ENCODE measurements at regions not wholly inside any gene's neighbourhood (a gene's known extent, or its start where the extent isn't known, plus 50 kb on each side); places are given as distances from the start of the nearest gene placed in this dataset.

GRCh38 chr16:80039777-80040176 is 439.2 kb upstream of the MAF start:
- H4K91ac ChIP-seq (ENCODE audit: low read depth, low read length) = no peak overlapping the region
- no peak overlapping the region for H3K9ac ChIP-seq (ENCODE audit: low read length)
- WGBS (ENCODE audit: extremely low coverage, insufficient coverage, insufficient read length) = no CpG with 5 or more reads among the region's 2 CpGs

GRCh38 chr16:80038566-80038965 is 438.0 kb upstream of the MAF start:
- Histone ChIP-seq H2AK5ac (ENCODE audit: low read length) (no peak overlapping the region), H3K23ac (ENCODE audit: low read length) (no peak overlapping the region)
- no CpG with 5 or more reads among the region's 6 CpGs for WGBS (ENCODE audit: extremely low coverage, insufficient coverage, insufficient read length)

More at GRCh38 chr16:80039777-80040176, 439.2 kb upstream of the MAF start:
- H4K8ac ChIP-seq (ENCODE audit: low read depth, low read length) = no peak overlapping the region
- H3K4me2 ChIP-seq (ENCODE audit: low read length) = no peak overlapping the region
- H3K14ac ChIP-seq (ENCODE audit: low read length) = no peak overlapping the region
- H3K18ac ChIP-seq (ENCODE audit: low read length) = no peak overlapping the region
- peaks cover 5% of the 10 kb centered on the region for H3K79me1 ChIP-seq (ENCODE audit: low read length)
- no peak overlapping the region for H4K12ac ChIP-seq (ENCODE audit: low read depth, low read length)
- no peak overlapping the region for H3K27ac ChIP-seq (ENCODE audit: low read depth, low read length)
- no peak overlapping the region for H3K4ac ChIP-seq (ENCODE audit: low read depth, low read length)
- no peak overlapping the region for H2BK120ac ChIP-seq (ENCODE audit: insufficient read depth, low read length, poor library complexity)
- no peak overlapping the region for H2BK12ac ChIP-seq (ENCODE audit: low read length)
- H2AK5ac ChIP-seq (ENCODE audit: low read length) = no peak overlapping the region
- H3K36me3 ChIP-seq (ENCODE audit: control insufficient read depth in 1 of 2, insufficient read depth in 2 of 2, low read length in 2 of 2) = no peaks in the 10 kb centered on the region
- peaks cover 3% of the 10 kb centered on the region for H3K9me3 ChIP-seq (ENCODE audit: insufficient read depth, low read depth, low read length)
- no peaks in the 10 kb centered on the region for H3K27me3 ChIP-seq (ENCODE audit: insufficient read depth, low read length)
- H2BK5ac ChIP-seq (ENCODE audit: low read depth, low read length, poor library complexity) = no peak overlapping the region
- no peak overlapping the region for H3K23ac ChIP-seq (ENCODE audit: low read length)
- DNase-seq = no peak
- no peak overlapping the region for H2AFZ ChIP-seq (ENCODE audit: insufficient read depth, low read length, poor library complexity)
- no peaks in the 10 kb centered on the region for H3K79me2 ChIP-seq (ENCODE audit: control insufficient read depth, insufficient read depth, low read length, poor library complexity)
- no peak overlapping the region for H3K4me3 ChIP-seq (ENCODE audit: low read depth, low read length)
- H3K4me1 ChIP-seq (ENCODE audit: control insufficient read depth in 1 of 2, insufficient read depth in 2 of 2, low read length in 2 of 2) = peaks cover 6 to 8% of the 10 kb centered on the region in 2 experiments

GRCh38 chr16:80034948-80035663 is 434.6 kb upstream of the MAF start:
- Histone ChIP-seq H2AFZ (ENCODE audit: insufficient read depth, low read length, poor library complexity) (no peak overlapping the region), H3K23ac (ENCODE audit: low read length) (no peak overlapping the region), H4K12ac (ENCODE audit: low read depth, low read length) (peak overlapping the region; percentile 62), H3K4me1 (ENCODE audit: control insufficient read depth in 1 of 2, insufficient read depth in 2 of 2, low read length in 2 of 2) (no peaks in the 10 kb centered on the region), H2BK5ac (ENCODE audit: low read depth, low read length, poor library complexity) (no peak overlapping the region), H2BK120ac (ENCODE audit: insufficient read depth, low read length, poor library complexity) (no peak overlapping the region), H4K8ac (ENCODE audit: low read depth, low read length) (no peak overlapping the region), H3K18ac (ENCODE audit: low read length) (no peak overlapping the region), H3K79me1 (ENCODE audit: low read length) (no peaks in the 10 kb centered on the region), H3K27ac (ENCODE audit: low read depth, low read length) (no peak overlapping the region), H3K4ac (ENCODE audit: low read depth, low read length) (no peak overlapping the region), H3K14ac (ENCODE audit: low read length) (no peak overlapping the region), H3K27me3 (ENCODE audit: insufficient read depth, low read length) (no peaks in the 10 kb centered on the region), H3K4me2 (ENCODE audit: low read length) (no peak overlapping the region), H3K79me2 (ENCODE audit: control insufficient read depth, insufficient read depth, low read length, poor library complexity) (no peaks in the 10 kb centered on the region), H3K9ac (ENCODE audit: low read length) (no peak overlapping the region), H2AK5ac (ENCODE audit: low read length) (no peak overlapping the region), H3K36me3 (ENCODE audit: control insufficient read depth in 1 of 2, insufficient read depth in 2 of 2, low read length in 2 of 2) (no peaks in the 10 kb centered on the region), H3K9me3 (ENCODE audit: insufficient read depth, low read depth, low read length) (no peaks in the 10 kb centered on the region), H3K4me3 (ENCODE audit: low read depth, low read length) (no peak overlapping the region), H2BK12ac (ENCODE audit: low read length) (no peak overlapping the region), H4K91ac (ENCODE audit: low read depth, low read length) (no peak overlapping the region)
- no peak for DNase-seq
- no CpG with 5 or more reads among the region's 8 CpGs for WGBS (ENCODE audit: extremely low coverage, insufficient coverage, insufficient read length)

More at GRCh38 chr16:80038566-80038965, 438.0 kb upstream of the MAF start:
- Histone ChIP-seq H3K9me3 (ENCODE audit: insufficient read depth, low read depth, low read length) (no peaks in the 10 kb centered on the region), H3K79me1 (ENCODE audit: low read length) (peaks cover 5% of the 10 kb centered on the region), H4K8ac (ENCODE audit: low read depth, low read length) (no peak overlapping the region), H2BK120ac (ENCODE audit: insufficient read depth, low read length, poor library complexity) (no peak overlapping the region), H3K27me3 (ENCODE audit: insufficient read depth, low read length) (no peaks in the 10 kb centered on the region), H2AFZ (ENCODE audit: insufficient read depth, low read length, poor library complexity) (no peak overlapping the region), H2BK5ac (ENCODE audit: low read depth, low read length, poor library complexity) (no peak overlapping the region), H3K4ac (ENCODE audit: low read depth, low read length) (no peak overlapping the region), H2BK12ac (ENCODE audit: low read length) (no peak overlapping the region), H3K14ac (ENCODE audit: low read length) (no peak overlapping the region), H3K4me2 (ENCODE audit: low read length) (no peak overlapping the region), H3K4me3 (ENCODE audit: low read depth, low read length) (no peak overlapping the region), H3K4me1 (ENCODE audit: control insufficient read depth in 1 of 2, insufficient read depth in 2 of 2, low read length in 2 of 2) (peaks cover 6 to 8% of the 10 kb centered on the region in 2 experiments), H3K9ac (ENCODE audit: low read length) (no peak overlapping the region), H3K36me3 (ENCODE audit: control insufficient read depth in 1 of 2, insufficient read depth in 2 of 2, low read length in 2 of 2) (no peaks in the 10 kb centered on the region), H3K18ac (ENCODE audit: low read length) (no peak overlapping the region), H3K27ac (ENCODE audit: low read depth, low read length) (no peak overlapping the region), H3K79me2 (ENCODE audit: control insufficient read depth, insufficient read depth, low read length, poor library complexity) (no peaks in the 10 kb centered on the region), H4K12ac (ENCODE audit: low read depth, low read length) (no peak overlapping the region), H4K91ac (ENCODE audit: low read depth, low read length) (no peak overlapping the region)
- DNase-seq = no peak

GRCh38 chr16:80034469-80034826 is 433.9 kb upstream of the MAF start:
- Histone ChIP-seq H3K27me3 (ENCODE audit: insufficient read depth, low read length) (no peaks in the 10 kb centered on the region), H2BK120ac (ENCODE audit: insufficient read depth, low read length, poor library complexity) (no peak overlapping the region), H3K79me1 (ENCODE audit: low read length) (no peaks in the 10 kb centered on the region), H2AK5ac (ENCODE audit: low read length) (no peak overlapping the region), H2AFZ (ENCODE audit: insufficient read depth, low read length, poor library complexity) (no peak overlapping the region), H3K9me3 (ENCODE audit: insufficient read depth, low read depth, low read length) (no peaks in the 10 kb centered on the region), H2BK5ac (ENCODE audit: low read depth, low read length, poor library complexity) (no peak overlapping the region), H2BK12ac (ENCODE audit: low read length) (no peak overlapping the region), H3K4me1 (ENCODE audit: control insufficient read depth in 1 of 2, insufficient read depth in 2 of 2, low read length in 2 of 2) (no peaks in the 10 kb centered on the region), H3K4ac (ENCODE audit: low read depth, low read length) (no peak overlapping the region), H3K18ac (ENCODE audit: low read length) (no peak overlapping the region), H3K9ac (ENCODE audit: low read length) (no peak overlapping the region), H4K8ac (ENCODE audit: low read depth, low read length) (no peak overlapping the region), H3K79me2 (ENCODE audit: control insufficient read depth, insufficient read depth, low read length, poor library complexity) (no peaks in the 10 kb centered on the region), H4K12ac (ENCODE audit: low read depth, low read length) (no peak overlapping the region), H3K27ac (ENCODE audit: low read depth, low read length) (no peak overlapping the region), H4K91ac (ENCODE audit: low read depth, low read length) (no peak overlapping the region), H3K23ac (ENCODE audit: low read length) (no peak overlapping the region), H3K14ac (ENCODE audit: low read length) (no peak overlapping the region), H3K36me3 (ENCODE audit: control insufficient read depth in 1 of 2, insufficient read depth in 2 of 2, low read length in 2 of 2) (no peaks in the 10 kb centered on the region), H3K4me2 (ENCODE audit: low read length) (no peak overlapping the region), H3K4me3 (ENCODE audit: low read depth, low read length) (no peak overlapping the region)
- DNase-seq = no peak
- WGBS (ENCODE audit: extremely low coverage, insufficient coverage, insufficient read length) = no CpG with 5 or more reads among the region's 4 CpGs

Measured in trophoblast cell (in vitro differentiated cells and primary cell).